ENCODE measurements at regions not wholly inside any gene's neighbourhood (a gene's known extent, or its start where the extent isn't known, plus 50 kb on each side); places are given as distances from the start of the nearest gene placed in this dataset.

- no peak for DNase-seq (ENCODE audit: low read depth)
- TF ChIP-seq CTCF (IDR thresholded peaks at IDR 0.05; ENCODE audit: insufficient read depth, low read depth, low read length, missing control alignments) = no peak
- no peak overlapping the region for H3K4me3 ChIP-seq (ENCODE audit: low read depth, low read length)
Measured at GRCh38 chr10:91111060-91111459, 109.4 kb upstream of the PCGF5 start.

- no peak for TF ChIP-seq CTCF (IDR thresholded peaks at IDR 0.05; ENCODE audit: insufficient read depth, low read depth, low read length, missing control alignments)
- no peak for DNase-seq (ENCODE audit: low read depth)
- H3K4me3 ChIP-seq (ENCODE audit: low read depth, low read length) = no peak overlapping the region
Measured at GRCh38 chr10:91115618-91116390, 104.7 kb upstream of the PCGF5 start.

- no peak for DNase-seq (ENCODE audit: low read depth)
- H3K4me3 ChIP-seq (ENCODE audit: low read depth, low read length) = no peak overlapping the region
- TF ChIP-seq CTCF (IDR thresholded peaks at IDR 0.05; ENCODE audit: insufficient read depth, low read depth, low read length, missing control alignments) = no peak
Measured at GRCh38 chr10:91117505-91117904, 103.0 kb upstream of the PCGF5 start.

GRCh38 chr10:91120348-91120747 is 100.1 kb upstream of the PCGF5 start:
- no peak overlapping the region for H3K4me3 ChIP-seq (ENCODE audit: low read depth, low read length)
- TF ChIP-seq CTCF (IDR thresholded peaks at IDR 0.05; ENCODE audit: insufficient read depth, low read depth, low read length, missing control alignments) = no peak
- no peak for DNase-seq (ENCODE audit: low read depth)

GRCh38 chr10:91123261-91123660 is 97.2 kb upstream of the PCGF5 start:
- TF ChIP-seq CTCF (IDR thresholded peaks at IDR 0.05; ENCODE audit: insufficient read depth, low read depth, low read length, missing control alignments) = no peak
- DNase-seq (ENCODE audit: low read depth) = no peak
- H3K4me3 ChIP-seq (ENCODE audit: low read depth, low read length) = no peak overlapping the region

- no peak for DNase-seq (ENCODE audit: low read depth)
- H3K4me3 ChIP-seq (ENCODE audit: low read depth, low read length) = no peak overlapping the region
- TF ChIP-seq CTCF (IDR thresholded peaks at IDR 0.05; ENCODE audit: insufficient read depth, low read depth, low read length, missing control alignments) = no peak
Measured at GRCh38 chr10:91124016-91124415, 96.4 kb upstream of the PCGF5 start.

GRCh38 chr10:91126471-91126870 is 94.0 kb upstream of the PCGF5 start:
- DNase-seq (ENCODE audit: low read depth) = no peak
- no peak for TF ChIP-seq CTCF (IDR thresholded peaks at IDR 0.05; ENCODE audit: insufficient read depth, low read depth, low read length, missing control alignments)
- H3K4me3 ChIP-seq (ENCODE audit: low read depth, low read length) = no peak overlapping the region

Data from GM12865 (cell line).